Right lobe of liver (tissue), 6 donors: ENCODE measurements at regions not wholly inside any gene's neighbourhood (a gene's known extent, or its start where the extent isn't known, plus 50 kb on each side); places are given as distances from the start of the nearest gene placed in this dataset.

ENCODE experiments used
- ATAC-seq, 4 donors: fragments of 200-7000 bp; cut with Tn5 transposase; one replicate each; pipeline ENCODE4 v1.9.1; 2020; ENCODE audit warnings: mild to moderate bottlenecking in 4 of 4, moderate library complexity in 4 of 4
- DNase-seq, 3 donors: peaks; one replicate each; pipeline ENCODE4 v3.0.0-alpha.2; 2020
- H3K27ac ChIP-seq, 3 donors: fragments of 200-600 bp; one replicate each; pipeline ENCODE4 v1.8.0; 2022
- H3K27me3 ChIP-seq, 2 donors: fragments of 200-600 bp; one replicate each; pipeline ENCODE4 v1.8.0; 2022
- H3K36me3 ChIP-seq, 4 donors: fragments of 200-600 bp; sonication (generic) in 1 of 4; one replicate each; pipeline versions ENCODE4 v1.5.1 to v1.8.0; 2017 to 2022; ENCODE audit warnings: control low read depth in 1 of 4
- H3K4me1 ChIP-seq, 4 donors: fragments of 200-600 bp; sonication (generic) in 1 of 4; one replicate each; pipeline versions ENCODE4 v1.5.1 to v1.8.0; 2017 to 2022; ENCODE audit warnings: control low read depth in 1 of 4
- H3K4me3 ChIP-seq, 3 donors: fragments of 200-600 bp; one replicate each; pipeline ENCODE4 v1.8.0; 2022
- H3K9me3 ChIP-seq, 4 donors: fragments of 200-600 bp; sonication (generic) in 1 of 4; one replicate each; pipeline versions ENCODE4 v1.5.1 to v1.8.0; 2017 to 2022; ENCODE audit warnings: control low read depth in 1 of 4
- POLR2A ChIP-seq: fragments of 450-650 bp; IDR thresholded peaks from one replicate; pipeline ENCODE4 v1.6.1; 2017; ENCODE audit warnings: antibody characterized with exemption, mild to moderate bottlenecking
- WGBS: methylation state at CpG from one replicate; pipeline ENCODE4 v1.1.6; 2018; ENCODE audit warnings: low coverage, low lambda C conversion rate; ENCODE audit not compliant: insufficient coverage; ENCODE audit errors: missing lambda C conversion rate; 5-methylcytosine and 5-hydroxymethylcytosine counted together
- intact Hi-C, 2 donors: fragments of 100-400 bp; cut with DNase I; formaldehyde crosslinking; loops; one replicate each; pipeline versions ENCODE4 v1.11.2 to v1.14.1; 2022
- TF ChIP-seq, protein P1 (sequence below), 4 donors: fragments of 200-600 bp in 3 of 4; fragments of 450-650 bp in 1 of 4; IDR thresholded peaks; one replicate each; pipeline versions ENCODE4 v1.5.1 to v1.8.0; 2016 to 2022; ENCODE audit warnings: antibody characterized with exemption in 4 of 4, mild to moderate bottlenecking in 2 of 4
- donor health status: DM: no; HTN: yes; CAD: no.
- donor health status: DM: no; HTN: no; CAD: no.
- donor health status: DM: no; HTN: no; CAD: no.
- donor health status: DM: no; HTN: yes; CAD: no.
- donor health status: DM: no; HTN: yes; CAD: no.

DNA sequence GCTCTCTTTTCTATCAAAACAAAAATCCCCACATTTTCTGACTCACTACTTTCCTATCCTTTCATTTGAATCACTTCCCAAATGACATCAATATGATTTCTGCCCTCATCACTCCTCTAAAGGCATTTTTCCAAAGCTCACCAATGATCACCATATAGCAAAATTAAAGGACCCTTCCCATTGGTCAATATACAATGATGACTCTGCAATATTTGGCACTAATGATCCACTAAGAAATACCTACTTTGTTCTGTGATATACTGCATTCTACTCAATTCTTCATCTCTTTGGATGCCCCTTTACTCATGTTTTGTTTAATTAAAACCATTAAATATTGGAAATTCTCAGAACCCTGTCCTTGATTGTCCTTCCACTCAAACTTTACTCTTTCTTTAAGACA lies 200.3 kb upstream of the PTCHD4 start:
- ATAC-seq (no peak), DNase-seq (no peak)
- intact Hi-C loops, result no loop called here
- TF ChIP-seq POLR2A, result no peak
- TF ChIP-seq, protein P1, sequence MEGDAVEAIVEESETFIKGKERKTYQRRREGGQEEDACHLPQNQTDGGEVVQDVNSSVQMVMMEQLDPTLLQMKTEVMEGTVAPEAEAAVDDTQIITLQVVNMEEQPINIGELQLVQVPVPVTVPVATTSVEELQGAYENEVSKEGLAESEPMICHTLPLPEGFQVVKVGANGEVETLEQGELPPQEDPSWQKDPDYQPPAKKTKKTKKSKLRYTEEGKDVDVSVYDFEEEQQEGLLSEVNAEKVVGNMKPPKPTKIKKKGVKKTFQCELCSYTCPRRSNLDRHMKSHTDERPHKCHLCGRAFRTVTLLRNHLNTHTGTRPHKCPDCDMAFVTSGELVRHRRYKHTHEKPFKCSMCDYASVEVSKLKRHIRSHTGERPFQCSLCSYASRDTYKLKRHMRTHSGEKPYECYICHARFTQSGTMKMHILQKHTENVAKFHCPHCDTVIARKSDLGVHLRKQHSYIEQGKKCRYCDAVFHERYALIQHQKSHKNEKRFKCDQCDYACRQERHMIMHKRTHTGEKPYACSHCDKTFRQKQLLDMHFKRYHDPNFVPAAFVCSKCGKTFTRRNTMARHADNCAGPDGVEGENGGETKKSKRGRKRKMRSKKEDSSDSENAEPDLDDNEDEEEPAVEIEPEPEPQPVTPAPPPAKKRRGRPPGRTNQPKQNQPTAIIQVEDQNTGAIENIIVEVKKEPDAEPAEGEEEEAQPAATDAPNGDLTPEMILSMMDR (IDR thresholded peaks at IDR 0.05), result no peak
- no peaks in the 10 kb centered on the region for H3K9me3 ChIP-seq
- H3K36me3 ChIP-seq, result no peaks in the 10 kb centered on the region
- no peak overlapping the region for H3K27ac ChIP-seq
- H3K4me1 ChIP-seq, result no peaks in the 10 kb centered on the region
- H3K27me3 ChIP-seq, result no peaks in the 10 kb centered on the region
- H3K4me3 ChIP-seq, result no peak overlapping the region

DNA sequence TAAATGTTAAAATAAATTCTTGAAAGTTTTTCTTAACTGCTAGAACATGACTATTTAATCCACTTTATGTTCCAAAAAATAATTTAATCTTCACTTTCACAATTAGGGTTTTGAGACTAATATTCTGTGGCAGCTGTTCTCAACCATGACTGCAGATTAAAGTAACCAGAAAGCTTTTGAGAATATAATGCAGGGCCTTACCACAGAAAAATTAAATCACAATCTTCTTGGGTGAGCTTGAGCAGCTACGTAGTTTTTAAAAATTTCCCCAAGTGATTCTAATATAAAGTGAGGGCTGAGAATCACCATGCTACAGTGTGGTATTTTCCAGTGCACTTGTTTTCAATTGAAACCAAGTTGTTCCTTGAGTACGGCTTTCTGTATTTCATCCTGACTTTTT lies 196.6 kb upstream of the PTCHD4 start:
- Histone ChIP-seq H3K27ac (no peak overlapping the region), H3K4me1 (no peaks in the 10 kb centered on the region), H3K27me3 (no peaks in the 10 kb centered on the region), H3K4me3 (no peak overlapping the region), H3K9me3 (no peaks in the 10 kb centered on the region), H3K36me3 (no peaks in the 10 kb centered on the region)
- ATAC-seq (no peak), DNase-seq (no peak)
- 47% methylated on average over 2 of the region's 2 CpGs for WGBS
- intact Hi-C loops, result no loop called here
- no peak for TF ChIP-seq POLR2A
- TF ChIP-seq, protein P1 (IDR thresholded peaks at IDR 0.05), result no peak

DNA sequence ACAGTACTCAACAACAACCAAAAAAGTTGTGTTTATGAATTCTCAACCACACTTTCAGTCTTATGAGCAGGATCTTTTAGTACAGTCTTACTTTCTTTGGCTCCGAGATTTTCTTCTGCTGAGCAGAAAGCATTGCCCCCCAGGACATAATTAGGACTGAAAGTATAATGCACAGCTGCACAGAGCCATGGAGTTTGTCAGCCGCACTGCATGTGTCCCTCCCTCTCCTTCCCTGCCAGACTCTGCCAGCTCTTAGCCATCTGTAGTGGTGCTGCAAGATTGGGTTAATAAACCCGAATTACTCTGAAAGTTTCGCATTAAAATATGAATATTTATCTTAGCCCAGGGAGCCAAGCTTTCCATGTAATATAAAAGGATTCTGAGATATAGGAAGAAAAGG lies 179.6 kb upstream of the PTCHD4 start:
- 69% methylated on average over 2 of the region's 4 CpGs for WGBS
- ATAC-seq, result no peak
- TF ChIP-seq, protein P1 (IDR thresholded peaks at IDR 0.05), result no peak
- no peak for TF ChIP-seq POLR2A
- Histone ChIP-seq H3K4me1 (no peaks in the 10 kb centered on the region), H3K27ac (no peak overlapping the region), H3K27me3 (no peaks in the 10 kb centered on the region), H3K9me3 (no peaks in the 10 kb centered on the region), H3K4me3 (no peak overlapping the region), H3K36me3 (no peaks in the 10 kb centered on the region)
- intact Hi-C loops, result no loop called here
- DNase-seq, result no peak

DNA sequence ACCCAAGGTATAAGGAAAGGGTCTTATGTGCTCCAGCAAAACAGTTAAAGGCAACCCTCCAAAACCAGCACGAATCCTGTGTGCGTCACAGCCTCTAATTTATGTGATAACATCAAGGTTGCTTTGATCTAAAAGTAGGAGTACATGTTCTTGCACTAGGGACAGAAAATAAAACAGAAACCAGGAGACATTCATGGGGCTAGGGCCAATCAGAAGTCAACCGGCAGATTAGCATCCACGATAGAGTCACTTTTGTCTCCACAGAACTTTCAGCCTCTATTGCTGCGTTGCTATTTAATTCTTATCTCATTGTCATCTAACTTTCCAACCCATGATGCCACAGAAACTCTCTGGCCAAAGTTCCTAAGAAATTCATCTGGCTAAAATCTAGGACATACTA lies 178.8 kb upstream of the PTCHD4 start:
- intact Hi-C loops, result no loop called here
- Histone ChIP-seq H3K36me3 (no peaks in the 10 kb centered on the region), H3K4me3 (no peak overlapping the region), H3K27me3 (no peaks in the 10 kb centered on the region), H3K4me1 (no peaks in the 10 kb centered on the region), H3K27ac (no peak overlapping the region), H3K9me3 (no peaks in the 10 kb centered on the region)
- TF ChIP-seq, protein P1 (IDR thresholded peaks at IDR 0.05), result no peak
- TF ChIP-seq POLR2A, result no peak
- ATAC-seq (no peak), DNase-seq (no peak)
- 80% methylated on average over 5 of the region's 5 CpGs for WGBS

DNA sequence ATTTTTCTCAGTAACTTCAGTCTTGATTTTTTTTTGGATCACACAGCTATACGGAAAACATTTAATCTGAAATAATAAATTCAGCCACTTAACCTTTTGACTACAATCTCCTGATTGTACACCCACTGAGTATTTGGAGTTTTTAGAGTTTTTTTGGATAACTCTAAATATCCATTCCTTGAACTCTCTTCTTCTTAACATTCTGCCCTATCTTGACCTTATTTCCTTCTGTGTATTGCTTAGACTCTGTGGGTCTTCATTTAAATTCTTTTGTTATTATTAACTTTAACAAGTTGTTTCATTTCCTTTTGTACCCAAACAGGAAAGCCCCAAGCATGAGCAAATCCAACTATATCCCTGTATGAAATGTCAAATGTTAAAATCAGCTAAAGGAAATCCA lies 170.2 kb upstream of the PTCHD4 start:
- Histone ChIP-seq H3K27me3 (no peaks in the 10 kb centered on the region), H3K9me3 (no peaks in the 10 kb centered on the region), H3K27ac (no peak overlapping the region), H3K4me3 (no peak overlapping the region), H3K36me3 (no peaks in the 10 kb centered on the region), H3K4me1 (no peaks in the 10 kb centered on the region)
- intact Hi-C loops, result no loop called here
- DNase-seq (no peak), ATAC-seq (peak; percentile 19 to 74 (median 56))
- TF ChIP-seq, protein P1 (IDR thresholded peaks at IDR 0.05), result no peak
- no peak for TF ChIP-seq POLR2A
- WGBS, result 48% methylated on average over 1 of the region's 1 CpG
